ENCODE measurements at regions not wholly inside any gene's neighbourhood (a gene's known extent, or its start where the extent isn't known, plus 50 kb on each side); places are given as distances from the start of the nearest gene placed in this dataset.

DNA sequence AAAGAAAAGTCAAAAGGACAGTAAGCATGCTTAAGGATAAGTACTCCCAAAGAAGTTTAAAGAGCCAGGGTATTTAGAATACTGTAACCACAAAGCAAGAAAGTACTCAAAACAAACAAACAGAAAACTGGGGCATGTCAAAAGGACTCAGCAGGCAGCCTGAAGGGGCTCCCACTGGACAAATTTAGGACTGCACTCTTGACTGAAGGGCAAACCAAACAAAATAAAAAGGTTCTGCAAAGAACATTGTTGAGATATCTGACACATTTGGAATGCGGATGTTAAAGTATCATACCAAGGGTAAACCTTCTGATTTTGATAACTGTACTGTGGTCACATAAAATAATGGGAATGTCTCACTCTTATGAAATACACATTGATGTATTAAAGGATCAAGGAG is 157.4 kb downstream of the TNFSF13B start:
- ATAC-seq (ENCODE audit: low FRiP score), result no peak
- Histone ChIP-seq H3K9me3 (ENCODE audit: control insufficient read depth, low read length) (peaks cover 2% of the 10 kb centered on the region), H3K27ac (ENCODE audit: low read depth in 1 of 2, low read length in 2 of 2) (no peak overlapping the region), H3K36me3 (ENCODE audit: control insufficient read depth in 1 of 2, insufficient read depth in 2 of 2, low read length in 1 of 2) (no peaks in the 10 kb centered on the region), H3K27me3 (ENCODE audit: control insufficient read depth in 1 of 2, insufficient read depth in 2 of 2, low read length in 1 of 2) (no peaks in the 10 kb centered on the region), H3K4me3 (ENCODE audit: low read length in 2 of 2) (no peak overlapping the region), H3K4me1 (ENCODE audit: control insufficient read depth in 1 of 2, insufficient read depth in 2 of 2, low read length in 2 of 2) (no peaks in the 10 kb centered on the region)
- intact Hi-C loops (cut with DNase I), result no loop called here
- DNase-seq, result no peak
- 26 to 46% methylated on average over 1 of the region's 1 CpG for WGBS, 2 donors

DNA sequence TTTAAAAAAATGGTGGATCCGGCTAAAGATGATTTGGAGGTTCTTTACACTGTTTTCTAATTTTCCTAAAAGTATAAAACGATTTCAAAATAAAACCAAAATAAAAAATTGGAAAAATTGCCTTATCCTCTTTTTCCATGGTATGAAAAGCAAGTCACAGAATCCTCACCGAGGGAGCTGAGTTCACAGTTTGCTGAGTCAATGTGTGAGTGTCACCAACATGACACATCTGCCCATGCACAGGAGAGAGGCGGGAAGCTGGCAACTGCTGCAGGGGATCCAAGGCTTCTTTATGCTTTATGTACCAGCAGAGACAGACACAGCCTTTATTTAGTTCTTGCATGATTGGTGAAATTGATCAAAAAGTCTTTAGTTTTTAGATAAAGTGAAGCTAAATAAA is 157.8 kb downstream of the TNFSF13B start:
- Histone ChIP-seq H3K4me1 (ENCODE audit: control insufficient read depth in 1 of 2, insufficient read depth in 2 of 2, low read length in 2 of 2) (no peaks in the 10 kb centered on the region), H3K36me3 (ENCODE audit: control insufficient read depth in 1 of 2, insufficient read depth in 2 of 2, low read length in 1 of 2) (no peaks in the 10 kb centered on the region), H3K9me3 (ENCODE audit: control insufficient read depth, low read length) (peaks cover 2% of the 10 kb centered on the region), H3K4me3 (ENCODE audit: low read length in 2 of 2) (no peak overlapping the region), H3K27ac (ENCODE audit: low read depth in 1 of 2, low read length in 2 of 2) (no peak overlapping the region), H3K27me3 (ENCODE audit: control insufficient read depth in 1 of 2, insufficient read depth in 2 of 2, low read length in 1 of 2) (no peaks in the 10 kb centered on the region)
- no peak for DNase-seq
- ATAC-seq (ENCODE audit: low FRiP score), result no peak
- WGBS, 2 donors, result 62 to 63% methylated on average over 4 of the region's 4 CpGs
- intact Hi-C loops (cut with DNase I), result no loop called here

DNA sequence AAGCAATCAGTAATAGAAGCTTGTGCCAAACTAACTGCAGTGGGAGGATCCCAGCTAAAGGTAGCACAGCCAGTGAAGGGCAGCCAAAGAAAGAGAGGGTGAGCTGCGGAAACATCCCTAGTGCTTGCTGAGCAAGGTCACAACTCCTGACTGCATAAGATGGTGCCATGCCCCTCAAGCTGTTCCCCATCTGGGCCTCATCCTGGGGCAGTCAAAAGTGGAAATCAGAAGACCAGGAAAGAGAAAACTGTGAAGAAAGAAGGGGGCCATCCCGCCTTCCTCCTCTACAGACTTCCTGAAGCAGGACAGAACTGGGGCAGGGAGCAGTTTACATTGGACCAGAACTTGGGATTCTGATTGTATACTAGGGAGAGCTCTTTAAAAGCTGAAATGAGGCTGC is 159.2 kb downstream of the TNFSF13B start:
- DNase-seq (no peak), ATAC-seq (ENCODE audit: low FRiP score) (no peak)
- WGBS, 2 donors, result 85 to 90% methylated on average over 2 of the region's 2 CpGs
- H3K27me3 ChIP-seq (ENCODE audit: control insufficient read depth in 1 of 2, insufficient read depth in 2 of 2, low read length in 1 of 2), result no peaks in the 10 kb centered on the region
- H3K4me3 ChIP-seq (ENCODE audit: low read length in 2 of 2), result no peak overlapping the region
- intact Hi-C loops (cut with DNase I), result no loop called here
- H3K9me3 ChIP-seq (ENCODE audit: control insufficient read depth, low read length), result peaks cover 2% of the 10 kb centered on the region
- no peak overlapping the region for H3K27ac ChIP-seq (ENCODE audit: low read depth in 1 of 2, low read length in 2 of 2)
- H3K4me1 ChIP-seq (ENCODE audit: control insufficient read depth in 1 of 2, insufficient read depth in 2 of 2, low read length in 2 of 2), result no peaks in the 10 kb centered on the region
- no peaks in the 10 kb centered on the region for H3K36me3 ChIP-seq (ENCODE audit: control insufficient read depth in 1 of 2, insufficient read depth in 2 of 2, low read length in 1 of 2)

DNA sequence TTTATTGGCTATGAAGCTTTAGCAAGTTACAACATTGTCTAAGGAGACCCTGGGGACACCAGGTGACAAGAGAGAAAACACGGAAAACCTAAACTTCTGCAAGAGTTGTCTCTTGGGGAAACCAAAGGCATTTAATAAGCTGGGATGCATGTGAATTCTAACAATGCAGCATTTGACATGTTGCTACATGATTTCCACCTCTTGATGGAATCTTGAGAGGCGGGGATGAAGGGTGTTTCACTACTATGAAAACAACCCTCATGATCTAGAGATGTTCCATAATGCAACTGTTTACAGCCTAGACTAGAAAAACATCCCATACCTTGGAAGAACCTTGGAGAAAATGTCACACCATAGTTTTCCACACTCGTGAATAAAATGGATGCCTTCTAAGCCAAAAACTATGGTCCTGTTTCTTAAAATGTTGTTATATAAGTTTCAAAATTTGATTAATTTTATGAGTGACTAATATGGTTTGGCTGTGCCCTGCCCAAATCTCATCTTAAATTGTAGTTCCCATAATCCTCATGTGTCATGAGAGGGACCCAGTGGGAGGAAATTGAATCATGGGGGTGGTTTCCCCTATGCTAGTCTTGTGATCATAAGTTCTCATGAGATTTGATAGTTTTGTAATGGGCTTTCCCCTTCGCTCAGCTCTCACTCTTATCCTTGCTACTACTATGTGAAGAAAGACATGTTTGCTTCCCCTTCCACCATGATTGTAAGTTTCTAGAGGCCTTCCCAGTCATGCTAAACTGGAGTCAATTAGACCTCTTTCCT is 164.6 kb downstream of the TNFSF13B start:
- Histone ChIP-seq H3K27me3 (ENCODE audit: control insufficient read depth in 1 of 2, insufficient read depth in 2 of 2, low read length in 1 of 2) (no peaks in the 10 kb centered on the region), H3K4me3 (ENCODE audit: low read length in 2 of 2) (no peak overlapping the region), H3K36me3 (ENCODE audit: control insufficient read depth in 1 of 2, insufficient read depth in 2 of 2, low read length in 1 of 2) (no peaks in the 10 kb centered on the region), H3K4me1 (ENCODE audit: control insufficient read depth in 1 of 2, insufficient read depth in 2 of 2, low read length in 2 of 2) (no peaks in the 10 kb centered on the region), H3K27ac (ENCODE audit: low read depth in 1 of 2, low read length in 2 of 2) (no peak overlapping the region), H3K9me3 (ENCODE audit: control insufficient read depth, low read length) (peaks cover 2% of the 10 kb centered on the region)
- 74% methylated on average over 4 of the region's 4 CpGs for WGBS, 2 donors
- intact Hi-C loops (cut with DNase I), result no loop called here
- ATAC-seq (ENCODE audit: low FRiP score) (no peak), DNase-seq (no peak)

DNA sequence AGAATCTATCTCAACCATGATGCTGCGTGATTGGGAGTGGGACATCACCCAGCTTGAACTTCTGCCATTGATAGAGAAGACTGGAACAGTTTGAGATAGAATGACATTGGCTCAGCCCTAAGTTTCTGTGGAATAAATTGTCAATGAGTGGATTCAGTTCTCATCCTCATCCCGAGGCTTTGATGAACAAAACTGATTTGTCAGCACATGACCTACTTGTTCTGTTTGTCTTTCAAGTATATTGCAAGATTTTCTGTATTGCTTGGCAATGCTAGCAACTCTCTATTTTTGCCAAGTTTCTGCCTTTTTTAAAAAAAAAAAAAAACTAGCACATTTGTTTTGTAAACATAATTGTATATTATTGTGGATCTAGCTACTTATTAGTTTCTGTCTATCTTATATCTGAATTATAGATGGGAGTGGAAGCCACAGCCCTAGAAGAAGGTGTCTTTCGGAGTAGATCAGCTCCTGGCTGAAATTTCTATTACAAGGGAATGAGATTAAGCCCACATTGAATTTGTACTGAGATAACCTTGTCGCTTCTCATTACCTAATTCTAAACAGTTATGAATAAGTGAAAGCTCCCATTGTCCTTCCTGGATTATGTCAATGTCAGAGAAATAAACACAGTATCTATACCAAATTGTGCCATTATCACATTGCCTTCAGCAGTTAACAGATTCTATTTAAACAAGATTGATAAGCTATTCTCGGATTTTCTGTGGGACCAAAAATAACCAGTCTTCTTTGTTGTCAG is 166.1 kb downstream of the TNFSF13B start:
- intact Hi-C loops (cut with DNase I), result no loop called here
- no peaks in the 10 kb centered on the region for H3K27me3 ChIP-seq (ENCODE audit: control insufficient read depth in 1 of 2, insufficient read depth in 2 of 2, low read length in 1 of 2)
- DNase-seq (no peak), ATAC-seq (ENCODE audit: low FRiP score) (no peak)
- no peaks in the 10 kb centered on the region for H3K4me1 ChIP-seq (ENCODE audit: control insufficient read depth in 1 of 2, insufficient read depth in 2 of 2, low read length in 2 of 2)
- WGBS, 2 donors, result 63 to 66% methylated on average over 5 of the region's 5 CpGs
- no peak overlapping the region for H3K27ac ChIP-seq (ENCODE audit: low read depth in 1 of 2, low read length in 2 of 2)
- no peaks in the 10 kb centered on the region for H3K36me3 ChIP-seq (ENCODE audit: control insufficient read depth in 1 of 2, insufficient read depth in 2 of 2, low read length in 1 of 2)
- H3K9me3 ChIP-seq (ENCODE audit: control insufficient read depth, low read length), result peaks cover 1% of the 10 kb centered on the region
- H3K4me3 ChIP-seq (ENCODE audit: low read length in 2 of 2), result no peak overlapping the region

DNA sequence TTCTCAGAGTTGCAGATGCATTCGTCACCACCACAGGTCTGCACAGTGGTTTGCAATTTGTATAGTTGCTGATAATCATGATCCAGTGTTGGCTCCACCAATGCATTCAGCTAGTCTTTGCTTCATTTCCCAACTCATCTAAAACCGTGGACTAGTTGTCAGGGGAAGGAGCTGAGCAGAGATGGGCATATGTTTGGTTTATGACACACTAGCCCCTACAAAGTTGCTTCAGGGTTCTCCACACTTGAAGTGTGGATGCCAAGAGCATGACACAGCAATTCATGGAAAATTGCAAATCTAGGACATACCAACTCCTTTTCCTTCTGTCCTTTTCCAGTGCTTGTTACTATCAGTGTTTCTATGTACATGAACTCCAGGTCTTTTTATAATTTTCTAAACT is 168.0 kb downstream of the TNFSF13B start:
- intact Hi-C loops (cut with DNase I), result no loop called here
- peaks cover 0 to 1% of the 10 kb centered on the region in 2 donors for H3K27me3 ChIP-seq (ENCODE audit: control insufficient read depth in 1 of 2, insufficient read depth in 2 of 2, low read length in 1 of 2)
- 36 to 60% methylated on average over 2 of the region's 2 CpGs for WGBS, 2 donors
- H3K27ac ChIP-seq (ENCODE audit: low read depth in 1 of 2, low read length in 2 of 2), result no peak overlapping the region
- DNase-seq (no peak), ATAC-seq (ENCODE audit: low FRiP score) (no peak)
- no peaks in the 10 kb centered on the region for H3K9me3 ChIP-seq (ENCODE audit: control insufficient read depth, low read length)
- no peak overlapping the region for H3K4me3 ChIP-seq (ENCODE audit: low read length in 2 of 2)
- H3K4me1 ChIP-seq (ENCODE audit: control insufficient read depth in 1 of 2, insufficient read depth in 2 of 2, low read length in 2 of 2), result no peaks in the 10 kb centered on the region
- no peaks in the 10 kb centered on the region for H3K36me3 ChIP-seq (ENCODE audit: control insufficient read depth in 1 of 2, insufficient read depth in 2 of 2, low read length in 1 of 2)

DNA sequence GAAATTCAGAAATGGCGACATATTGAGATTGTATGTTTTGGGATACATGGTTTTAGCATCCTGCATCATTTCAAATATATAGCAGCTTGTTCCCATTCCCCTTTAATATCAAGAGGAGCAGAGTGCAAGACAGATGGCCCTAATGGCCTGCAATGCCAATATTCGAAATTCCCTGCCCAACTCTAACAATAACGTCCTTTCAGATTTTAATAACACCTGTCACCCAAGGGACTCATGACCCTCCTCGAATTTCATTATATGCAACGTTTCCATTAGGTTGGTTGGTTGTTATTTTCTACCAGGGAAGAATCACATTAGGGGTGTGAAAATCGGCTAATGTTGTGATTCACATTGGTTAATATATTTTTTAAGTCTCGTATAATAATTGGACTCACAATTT is 170.0 kb downstream of the TNFSF13B start:
- intact Hi-C loops (cut with DNase I), result no loop called here

DNA sequence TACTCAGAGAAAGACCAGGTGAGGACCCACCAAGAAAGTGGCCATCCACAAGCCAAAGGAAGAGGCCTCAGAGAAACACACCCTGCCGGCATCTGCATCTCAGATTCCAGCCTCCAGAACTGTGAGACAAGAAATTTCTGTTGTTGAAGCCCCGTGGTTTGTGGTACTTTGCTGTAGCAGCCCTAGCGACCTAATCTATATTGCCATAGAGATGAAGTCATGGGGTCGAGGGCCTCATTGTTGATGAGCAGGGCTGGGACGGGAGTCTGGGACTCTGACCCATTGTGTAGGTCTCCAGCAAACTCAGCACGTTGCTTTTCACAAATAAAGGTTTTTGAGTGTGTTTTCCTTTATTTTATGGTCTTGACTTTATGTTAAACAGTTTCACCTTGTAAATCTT is 174.9 kb downstream of the TNFSF13B start:
- WGBS, 2 donors, result 58 to 68% methylated on average over 6 of the region's 6 CpGs
- no peak for ATAC-seq (ENCODE audit: low FRiP score)
- Histone ChIP-seq H3K9me3 (ENCODE audit: control insufficient read depth, low read length) (peaks cover 2% of the 10 kb centered on the region), H3K36me3 (ENCODE audit: control insufficient read depth in 1 of 2, insufficient read depth in 2 of 2, low read length in 1 of 2) (no peaks in the 10 kb centered on the region), H3K4me1 (ENCODE audit: control insufficient read depth in 1 of 2, insufficient read depth in 2 of 2, low read length in 2 of 2) (no peaks in the 10 kb centered on the region), H3K27ac (ENCODE audit: low read depth in 1 of 2, low read length in 2 of 2) (no peak overlapping the region), H3K27me3 (ENCODE audit: control insufficient read depth in 1 of 2, insufficient read depth in 2 of 2, low read length in 1 of 2) (peaks cover 0 to 3% of the 10 kb centered on the region in 2 donors), H3K4me3 (ENCODE audit: low read length in 2 of 2) (no peak overlapping the region)
- no peak for DNase-seq
- intact Hi-C loops (cut with DNase I), result no loop called here

More for the DNA sequence above, 170.0 kb downstream of the TNFSF13B start:
- Histone ChIP-seq H3K4me3 (ENCODE audit: low read length in 2 of 2) (no peak overlapping the region), H3K27ac (ENCODE audit: low read depth in 1 of 2, low read length in 2 of 2) (no peak overlapping the region), H3K27me3 (ENCODE audit: control insufficient read depth in 1 of 2, insufficient read depth in 2 of 2, low read length in 1 of 2) (peaks cover 0 to 3% of the 10 kb centered on the region in 2 donors), H3K9me3 (ENCODE audit: control insufficient read depth, low read length) (peaks cover 2% of the 10 kb centered on the region), H3K36me3 (ENCODE audit: control insufficient read depth in 1 of 2, insufficient read depth in 2 of 2, low read length in 1 of 2) (no peaks in the 10 kb centered on the region), H3K4me1 (ENCODE audit: control insufficient read depth in 1 of 2, insufficient read depth in 2 of 2, low read length in 2 of 2) (no peaks in the 10 kb centered on the region)
- DNase-seq (no peak), ATAC-seq (ENCODE audit: low FRiP score) (no peak)
- WGBS, 2 donors, result 72 to 73% methylated on average over 7 of the region's 7 CpGs

DNA sequence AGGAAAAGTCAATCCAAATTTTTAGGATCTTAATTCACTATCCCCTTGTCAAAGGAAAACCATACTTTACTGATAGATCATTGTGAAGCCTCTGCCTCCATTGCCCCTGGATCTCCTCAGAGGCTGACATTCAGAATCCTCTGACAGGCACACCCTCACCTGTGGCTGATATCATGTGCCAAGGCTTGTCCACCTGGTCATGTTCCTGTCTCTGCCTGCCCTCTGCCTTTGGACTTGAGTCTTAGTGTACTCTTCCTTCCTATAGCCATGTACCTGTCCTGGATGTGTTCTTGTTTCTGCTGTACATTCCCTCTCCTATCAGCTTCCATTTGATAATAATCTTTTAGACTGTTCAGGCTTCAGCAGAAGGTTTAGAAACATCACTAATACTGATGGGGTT is 179.4 kb downstream of the TNFSF13B start:
- H3K27ac ChIP-seq (ENCODE audit: low read depth in 1 of 2, low read length in 2 of 2), result no peak overlapping the region
- H3K36me3 ChIP-seq (ENCODE audit: control insufficient read depth in 1 of 2, insufficient read depth in 2 of 2, low read length in 1 of 2), result no peaks in the 10 kb centered on the region
- DNase-seq (no peak), ATAC-seq (ENCODE audit: low FRiP score) (no peak)
- no peak overlapping the region for H3K4me3 ChIP-seq (ENCODE audit: low read length in 2 of 2)
- intact Hi-C loops (cut with DNase I), result no loop called here
- H3K27me3 ChIP-seq (ENCODE audit: control insufficient read depth in 1 of 2, insufficient read depth in 2 of 2, low read length in 1 of 2), result no peaks in the 10 kb centered on the region
- no peaks in the 10 kb centered on the region for H3K9me3 ChIP-seq (ENCODE audit: control insufficient read depth, low read length)
- H3K4me1 ChIP-seq (ENCODE audit: control insufficient read depth in 1 of 2, insufficient read depth in 2 of 2, low read length in 2 of 2), result no peaks in the 10 kb centered on the region
